ENCODE measurements at regions not wholly inside any gene's neighbourhood (a gene's known extent, or its start where the extent isn't known, plus 50 kb on each side); places are given as distances from the start of the nearest gene placed in this dataset.

- H3K36me3 ChIP-seq (ENCODE audit: insufficient read depth, low read length): no peaks in the 10 kb centered on the region
- no peak overlapping the region for H3K9ac ChIP-seq (ENCODE audit: low read length)
- H3K4me2 ChIP-seq (ENCODE audit: low read depth, low read length, poor library complexity, severe bottlenecking): no peak overlapping the region
- H3K27me3 ChIP-seq (ENCODE audit: low read length): no peaks in the 10 kb centered on the region
- no peaks in the 10 kb centered on the region for H3K79me2 ChIP-seq (ENCODE audit: low read length)
- no peaks in the 10 kb centered on the region for H3K4me1 ChIP-seq (ENCODE audit: low read length)
- no peak overlapping the region for H3K27ac ChIP-seq (ENCODE audit: low read length)
- no peaks in the 10 kb centered on the region for H3K9me2 ChIP-seq (replicated peaks; ENCODE audit: insufficient read depth, low read length)
- H3K4me3 ChIP-seq (ENCODE audit: low read length): no peak overlapping the region
- no peak overlapping the region for H2AFZ ChIP-seq (ENCODE audit: low read length)
- DNase-seq: no peak
- 0 out of 2 replicates have a peak, but pooled peaks cover 8% of the 10 kb centered on the region for H4K20me1 ChIP-seq (ENCODE audit: insufficient read depth, low read depth, low read length)
- H3K9me3 ChIP-seq (ENCODE audit: low read length): no peaks in the 10 kb centered on the region
Observed at GRCh38 chr22:48613566-48614200, 1214.0 kb downstream of the BRD1 start.

GRCh38 chr22:48612077-48612995 is 1215.3 kb downstream of the BRD1 start:
- H3K9me2 ChIP-seq (replicated peaks; ENCODE audit: insufficient read depth, low read length): no peaks in the 10 kb centered on the region
- no peak overlapping the region for H3K9ac ChIP-seq (ENCODE audit: low read length)
- H4K20me1 ChIP-seq (ENCODE audit: insufficient read depth, low read depth, low read length): 0 out of 2 replicates have a peak, but pooled peaks cover 4% of the 10 kb centered on the region
- H3K4me2 ChIP-seq (ENCODE audit: low read depth, low read length, poor library complexity, severe bottlenecking): no peak overlapping the region
- H2AFZ ChIP-seq (ENCODE audit: low read length): no peak overlapping the region
- H3K4me3 ChIP-seq (ENCODE audit: low read length): no peak overlapping the region
- no peaks in the 10 kb centered on the region for H3K4me1 ChIP-seq (ENCODE audit: low read length)
- H3K9me3 ChIP-seq (ENCODE audit: low read length): no peaks in the 10 kb centered on the region
- H3K36me3 ChIP-seq (ENCODE audit: insufficient read depth, low read length): no peaks in the 10 kb centered on the region
- DNase-seq: no peak
- no peaks in the 10 kb centered on the region for H3K27me3 ChIP-seq (ENCODE audit: low read length)
- H3K79me2 ChIP-seq (ENCODE audit: low read length): no peaks in the 10 kb centered on the region
- no peak overlapping the region for H3K27ac ChIP-seq (ENCODE audit: low read length)

DNA sequence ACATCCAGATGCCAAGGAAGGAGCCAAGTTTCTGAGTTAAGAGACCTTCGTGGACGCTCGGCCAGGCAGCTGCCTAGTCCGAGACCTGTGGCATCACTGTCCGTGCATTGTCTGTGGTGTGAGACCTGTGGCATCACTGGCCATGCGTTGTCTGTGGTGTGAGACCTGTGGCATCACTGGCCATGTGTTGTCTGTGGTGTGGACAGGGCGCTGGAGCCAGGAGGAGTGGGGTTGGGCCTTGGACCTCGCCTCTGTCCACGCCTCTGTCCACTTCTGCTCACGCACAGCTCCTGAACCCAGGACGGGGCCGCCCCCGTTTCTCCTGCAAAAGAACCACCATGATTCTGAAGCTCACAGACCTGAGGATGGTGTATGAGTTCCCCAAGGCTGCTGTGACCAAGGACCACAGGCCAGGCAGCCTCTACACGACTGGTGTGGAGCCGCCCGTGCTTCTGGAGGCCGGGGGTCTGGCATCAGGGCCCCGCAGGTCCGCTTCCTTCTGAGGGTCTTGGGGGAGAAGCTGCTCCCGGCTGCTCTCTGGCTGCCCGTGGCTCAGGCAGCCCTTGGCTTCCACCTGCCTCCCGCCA is 1218.3 kb downstream of the BRD1 start:
- no peak overlapping the region for H3K9ac ChIP-seq (ENCODE audit: low read length)
- no peak overlapping the region for H3K4me2 ChIP-seq (ENCODE audit: low read depth, low read length, poor library complexity, severe bottlenecking)
- H3K27ac ChIP-seq (ENCODE audit: low read length): no peak overlapping the region
- no peaks in the 10 kb centered on the region for H3K9me2 ChIP-seq (replicated peaks; ENCODE audit: insufficient read depth, low read length)
- H3K36me3 ChIP-seq (ENCODE audit: insufficient read depth, low read length): no peaks in the 10 kb centered on the region
- no peaks in the 10 kb centered on the region for H3K4me1 ChIP-seq (ENCODE audit: low read length)
- H3K9me3 ChIP-seq (ENCODE audit: low read length): no peaks in the 10 kb centered on the region
- no peaks in the 10 kb centered on the region for H3K27me3 ChIP-seq (ENCODE audit: low read length)
- no peak overlapping the region for H2AFZ ChIP-seq (ENCODE audit: low read length)
- H4K20me1 ChIP-seq (ENCODE audit: insufficient read depth, low read depth, low read length): 0 out of 2 replicates have a peak, but pooled peaks cover under 1% of the 10 kb centered on the region
- no peak for DNase-seq
- H3K4me3 ChIP-seq (ENCODE audit: low read length): no peak overlapping the region
- H3K79me2 ChIP-seq (ENCODE audit: low read length): no peaks in the 10 kb centered on the region

- Histone ChIP-seq H3K4me1 (ENCODE audit: low read length) (no peaks in the 10 kb centered on the region), H3K36me3 (ENCODE audit: insufficient read depth, low read length) (no peaks in the 10 kb centered on the region), H3K27ac (ENCODE audit: low read length) (no peak overlapping the region), H3K9ac (ENCODE audit: low read length) (no peak overlapping the region), H3K9me3 (ENCODE audit: low read length) (no peaks in the 10 kb centered on the region), H3K4me3 (ENCODE audit: low read length) (no peak overlapping the region), H3K4me2 (ENCODE audit: low read depth, low read length, poor library complexity, severe bottlenecking) (no peak overlapping the region), H3K79me2 (ENCODE audit: low read length) (no peaks in the 10 kb centered on the region), H3K9me2 (replicated peaks; ENCODE audit: insufficient read depth, low read length) (no peaks in the 10 kb centered on the region), H4K20me1 (ENCODE audit: insufficient read depth, low read depth, low read length) (no peaks in the 10 kb centered on the region), H2AFZ (ENCODE audit: low read length) (no peak overlapping the region), H3K27me3 (ENCODE audit: low read length) (no peaks in the 10 kb centered on the region)
- no peak for DNase-seq
Observed at GRCh38 chr22:48607901-48608662, 1219.6 kb downstream of the BRD1 start.

- Histone ChIP-seq H3K4me2 (ENCODE audit: low read depth, low read length, poor library complexity, severe bottlenecking) (no peak overlapping the region), H3K4me1 (ENCODE audit: low read length) (no peaks in the 10 kb centered on the region), H3K9ac (ENCODE audit: low read length) (no peak overlapping the region), H4K20me1 (ENCODE audit: insufficient read depth, low read depth, low read length) (no peaks in the 10 kb centered on the region), H3K27ac (ENCODE audit: low read length) (no peak overlapping the region), H3K4me3 (ENCODE audit: low read length) (no peak overlapping the region), H3K9me3 (ENCODE audit: low read length) (no peaks in the 10 kb centered on the region), H2AFZ (ENCODE audit: low read length) (no peak overlapping the region), H3K27me3 (ENCODE audit: low read length) (no peaks in the 10 kb centered on the region), H3K9me2 (replicated peaks; ENCODE audit: insufficient read depth, low read length) (no peaks in the 10 kb centered on the region), H3K36me3 (ENCODE audit: insufficient read depth, low read length) (no peaks in the 10 kb centered on the region), H3K79me2 (ENCODE audit: low read length) (no peaks in the 10 kb centered on the region)
- DNase-seq: no peak
Observed at GRCh38 chr22:48606684-48607307, 1220.9 kb downstream of the BRD1 start.

GRCh38 chr22:48605856-48606481 is 1221.7 kb downstream of the BRD1 start:
- Histone ChIP-seq H3K4me3 (ENCODE audit: low read length) (no peak overlapping the region), H3K9me3 (ENCODE audit: low read length) (no peaks in the 10 kb centered on the region), H3K9ac (ENCODE audit: low read length) (no peak overlapping the region), H3K27me3 (ENCODE audit: low read length) (no peaks in the 10 kb centered on the region), H3K4me2 (ENCODE audit: low read depth, low read length, poor library complexity, severe bottlenecking) (no peak overlapping the region), H3K9me2 (replicated peaks; ENCODE audit: insufficient read depth, low read length) (no peaks in the 10 kb centered on the region), H3K4me1 (ENCODE audit: low read length) (no peaks in the 10 kb centered on the region), H3K36me3 (ENCODE audit: insufficient read depth, low read length) (no peaks in the 10 kb centered on the region), H3K27ac (ENCODE audit: low read length) (no peak overlapping the region), H2AFZ (ENCODE audit: low read length) (no peak overlapping the region), H3K79me2 (ENCODE audit: low read length) (no peaks in the 10 kb centered on the region), H4K20me1 (ENCODE audit: insufficient read depth, low read depth, low read length) (no peaks in the 10 kb centered on the region)
- no peak for DNase-seq

DNA sequence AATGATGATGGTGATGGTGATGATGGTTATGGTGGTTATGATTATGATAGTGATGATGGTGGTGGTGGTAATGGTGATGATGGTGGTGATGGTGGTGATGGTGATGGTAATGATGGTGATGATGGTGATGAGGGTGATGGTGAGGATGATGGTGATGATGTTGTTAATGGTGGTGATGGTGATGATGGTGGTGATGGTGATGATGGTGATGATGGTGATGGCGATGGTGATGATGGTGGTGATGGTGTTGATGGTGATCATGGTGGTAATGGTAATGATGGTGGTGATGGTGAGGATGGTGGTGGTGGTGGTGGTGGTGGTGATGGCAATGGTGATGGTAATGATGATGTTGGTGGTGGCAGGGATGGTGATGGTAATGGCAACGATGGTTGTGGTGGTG is 1222.5 kb downstream of the BRD1 start:
- Histone ChIP-seq H3K4me3 (ENCODE audit: low read length) (no peak overlapping the region), H3K4me2 (ENCODE audit: low read depth, low read length, poor library complexity, severe bottlenecking) (no peak overlapping the region), H3K9me2 (replicated peaks; ENCODE audit: insufficient read depth, low read length) (no peaks in the 10 kb centered on the region), H3K27me3 (ENCODE audit: low read length) (no peaks in the 10 kb centered on the region), H4K20me1 (ENCODE audit: insufficient read depth, low read depth, low read length) (no peaks in the 10 kb centered on the region), H3K79me2 (ENCODE audit: low read length) (no peaks in the 10 kb centered on the region), H3K27ac (ENCODE audit: low read length) (no peak overlapping the region), H2AFZ (ENCODE audit: low read length) (no peak overlapping the region), H3K9ac (ENCODE audit: low read length) (no peak overlapping the region), H3K9me3 (ENCODE audit: low read length) (no peaks in the 10 kb centered on the region), H3K4me1 (ENCODE audit: low read length) (no peaks in the 10 kb centered on the region), H3K36me3 (ENCODE audit: insufficient read depth, low read length) (no peaks in the 10 kb centered on the region)
- no peak for DNase-seq

Data from Karpas-422 (cell line).